ENCODE measurements at regions not wholly inside any gene's neighbourhood (a gene's known extent, or its start where the extent isn't known, plus 50 kb on each side); places are given as distances from the start of the nearest gene placed in this dataset.
"Not testable (repeated sequence)": the region's sequence is repeated elsewhere in the genome, so short reads cannot be mapped to it uniquely, and the experiment has no call there.

GRCh38 chr5:153365547-153365946 lies 124.9 kb upstream of the GRIA1 start:
- no peaks in the 10 kb centered on the region for H3K4me1 Mint-ChIP-seq
- no peak overlapping the region for H3K27ac Mint-ChIP-seq

GRCh38 chr5:153367466-153367865 lies 123.0 kb upstream of the GRIA1 start:
- DNase-seq = no peak
- H3K4me1 Mint-ChIP-seq = no peaks in the 10 kb centered on the region
- no peak overlapping the region for H3K4me3 Mint-ChIP-seq
- no peaks in the 10 kb centered on the region for H3K36me3 Mint-ChIP-seq
- peaks cover 0 to 9% (median 4%) of the 10 kb centered on the region in 7 donors for H3K9me3 Mint-ChIP-seq
- ATAC-seq (ENCODE audit: low read depth in 2 of 2) = no peak
- H3K27ac Mint-ChIP-seq = no peak overlapping the region
- H3K27me3 Mint-ChIP-seq = no peaks in the 10 kb centered on the region

More at GRCh38 chr5:153365547-153365946, 124.9 kb upstream of the GRIA1 start:
- Mint-ChIP-seq H3K27me3 (no peaks in the 10 kb centered on the region), H3K9me3 (peaks cover 0 to 9% (median 2%) of the 10 kb centered on the region in 7 donors), H3K36me3 (no peaks in the 10 kb centered on the region), H3K4me3 (no peak overlapping the region)
- ATAC-seq (ENCODE audit: low read depth in 2 of 2) (no peak), DNase-seq (no peak)

DNA sequence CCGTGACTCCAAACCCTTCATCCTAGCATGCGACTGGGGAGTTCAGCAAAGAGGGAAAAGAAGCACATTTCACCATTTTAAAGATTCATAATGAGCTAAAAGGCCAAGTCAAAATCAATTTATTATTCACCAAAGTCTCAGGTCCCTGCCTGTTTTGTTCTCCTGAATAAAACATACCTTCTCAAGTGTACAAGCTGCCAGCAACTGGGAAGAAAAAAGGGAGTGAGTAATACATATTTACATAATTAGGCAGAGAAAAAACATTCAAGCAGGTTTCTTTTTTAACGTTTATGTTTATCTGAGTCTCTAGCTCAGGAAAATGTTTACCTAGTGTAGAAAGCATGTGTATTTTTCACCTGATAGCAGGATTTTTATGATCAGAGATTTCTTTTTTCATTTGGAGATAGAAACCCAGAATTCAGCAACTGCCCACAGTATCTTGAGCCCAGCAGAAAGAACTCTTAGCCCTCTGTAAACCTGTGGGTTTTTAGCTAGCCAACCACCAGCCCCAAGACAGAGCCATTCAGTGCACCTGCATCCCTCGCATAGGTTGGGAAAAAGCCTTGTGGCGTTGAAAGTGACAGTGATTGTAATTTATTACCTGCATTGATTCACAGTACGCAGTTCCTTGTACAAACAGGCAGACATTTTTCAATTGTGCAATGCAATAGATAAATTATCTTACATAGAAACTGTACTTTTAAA lies 117.9 kb upstream of the GRIA1 start:
- ATAC-seq (ENCODE audit: low read depth in 2 of 2) (no peak), DNase-seq (no peak)
- H3K4me1 Mint-ChIP-seq = no peaks in the 10 kb centered on the region
- H3K27ac Mint-ChIP-seq = no peak overlapping the region
- H3K4me3 Mint-ChIP-seq = no peak overlapping the region
- no peaks in the 10 kb centered on the region for H3K27me3 Mint-ChIP-seq
- H3K9me3 Mint-ChIP-seq = peaks cover 0 to 9% (median 3%) of the 10 kb centered on the region in 7 donors
- H3K36me3 Mint-ChIP-seq = no peaks in the 10 kb centered on the region

GRCh38 chr5:153373130-153373498 lies 117.4 kb upstream of the GRIA1 start:
- peaks cover 0 to 10% (median 2%) of the 10 kb centered on the region in 7 donors for H3K9me3 Mint-ChIP-seq
- no peaks in the 10 kb centered on the region for H3K36me3 Mint-ChIP-seq
- no peaks in the 10 kb centered on the region for H3K4me1 Mint-ChIP-seq
- ATAC-seq (ENCODE audit: low read depth in 2 of 2) (no peak), DNase-seq (no peak)
- H3K4me3 Mint-ChIP-seq = no peak overlapping the region
- no peaks in the 10 kb centered on the region for H3K27me3 Mint-ChIP-seq
- H3K27ac Mint-ChIP-seq = no peak overlapping the region

GRCh38 chr5:153381630-153382029 lies 108.8 kb upstream of the GRIA1 start:
- H3K36me3 Mint-ChIP-seq; H3K27me3 Mint-ChIP-seq; H3K4me3 Mint-ChIP-seq; ATAC-seq (ENCODE audit: low read depth in 2 of 2); H3K4me1 Mint-ChIP-seq; DNase-seq; H3K27ac Mint-ChIP-seq: not testable (repeated sequence)
- H3K9me3 Mint-ChIP-seq = peaks cover 4 to 12% (median 9%) of the 10 kb centered on the region in 7 donors

GRCh38 chr5:153390569-153390968 lies 99.9 kb upstream of the GRIA1 start:
- ATAC-seq (ENCODE audit: low read depth in 2 of 2) (no peak), DNase-seq (no peak)
- Mint-ChIP-seq H3K9me3 (peaks cover 0 to 8% (median 4%) of the 10 kb centered on the region in 7 donors), H3K36me3 (no peaks in the 10 kb centered on the region), H3K4me1 (no peaks in the 10 kb centered on the region), H3K4me3 (no peak overlapping the region), H3K27me3 (no peaks in the 10 kb centered on the region), H3K27ac (no peak overlapping the region)

- Mint-ChIP-seq H3K27ac (no peak overlapping the region), H3K4me3 (no peak overlapping the region)
- no peak for ATAC-seq (ENCODE audit: low read depth in 2 of 2)
These were observed 90.9 kb upstream of the GRIA1 start for GRCh38 chr5:153399595-153399994.

DNA sequence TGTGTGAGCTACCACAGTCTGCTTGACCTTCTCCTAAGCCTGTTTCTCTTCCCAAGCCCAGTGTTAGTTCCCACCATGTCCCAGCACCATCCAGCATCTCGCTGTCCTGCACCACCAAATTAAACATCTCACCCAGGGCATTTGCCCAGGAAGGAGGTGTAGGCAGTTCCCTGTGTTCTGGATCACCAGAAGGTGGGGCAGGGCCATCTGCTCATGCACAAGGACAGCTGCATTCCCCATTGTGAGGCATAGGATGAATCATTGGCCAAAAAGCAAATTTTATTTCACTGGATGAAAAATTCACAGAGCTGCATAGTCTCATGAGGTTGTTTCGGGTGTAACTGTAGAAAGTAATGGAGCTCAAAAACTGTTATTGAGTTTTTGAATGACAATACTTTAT lies 89.5 kb upstream of the GRIA1 start:
- H3K4me1 Mint-ChIP-seq = no peaks in the 10 kb centered on the region
- ATAC-seq (ENCODE audit: low read depth in 2 of 2) (no peak), DNase-seq (no peak)
- no peaks in the 10 kb centered on the region for H3K36me3 Mint-ChIP-seq
- no peak overlapping the region for H3K4me3 Mint-ChIP-seq
- peaks cover 0 to 5% (median 0%) of the 10 kb centered on the region in 3 donors for H3K27me3 Mint-ChIP-seq
- H3K27ac Mint-ChIP-seq = no peak overlapping the region
- peaks cover 0 to 8% (median under 1%) of the 10 kb centered on the region in 7 donors for H3K9me3 Mint-ChIP-seq

More at GRCh38 chr5:153399595-153399994, 90.9 kb upstream of the GRIA1 start:
- Mint-ChIP-seq H3K36me3 (no peaks in the 10 kb centered on the region), H3K9me3 (peaks cover 0 to 7% (median 0%) of the 10 kb centered on the region in 7 donors), H3K4me1 (no peaks in the 10 kb centered on the region), H3K27me3 (peaks cover 0 to 5% (median 0%) of the 10 kb centered on the region in 3 donors)
- no peak for DNase-seq

DNA sequence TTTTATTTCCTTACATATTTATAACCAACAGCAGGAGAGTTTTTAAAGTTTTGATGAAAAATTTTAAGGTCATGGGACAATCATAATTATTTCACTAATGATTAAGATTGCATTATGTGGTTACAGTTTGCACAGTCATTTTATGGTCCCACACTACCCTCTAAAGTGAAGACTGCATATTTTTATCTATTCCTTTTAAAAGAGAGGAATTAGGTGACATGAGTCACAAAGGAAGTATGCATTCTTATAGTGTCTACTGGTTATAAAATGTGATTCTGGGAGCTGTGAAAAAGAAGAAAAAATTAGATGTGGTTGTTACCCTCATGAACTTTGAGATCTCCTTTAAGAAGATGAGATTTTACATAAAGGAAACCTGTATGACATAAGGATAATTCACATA lies 87.9 kb upstream of the GRIA1 start:
- Mint-ChIP-seq H3K36me3 (no peaks in the 10 kb centered on the region), H3K4me3 (no peak overlapping the region), H3K27me3 (peaks cover 0 to 5% (median 0%) of the 10 kb centered on the region in 3 donors), H3K27ac (no peak overlapping the region), H3K4me1 (no peaks in the 10 kb centered on the region), H3K9me3 (peaks cover 0 to 11% (median 2%) of the 10 kb centered on the region in 7 donors)
- DNase-seq = no peak
- ATAC-seq (ENCODE audit: low read depth in 2 of 2) = no peak

DNA sequence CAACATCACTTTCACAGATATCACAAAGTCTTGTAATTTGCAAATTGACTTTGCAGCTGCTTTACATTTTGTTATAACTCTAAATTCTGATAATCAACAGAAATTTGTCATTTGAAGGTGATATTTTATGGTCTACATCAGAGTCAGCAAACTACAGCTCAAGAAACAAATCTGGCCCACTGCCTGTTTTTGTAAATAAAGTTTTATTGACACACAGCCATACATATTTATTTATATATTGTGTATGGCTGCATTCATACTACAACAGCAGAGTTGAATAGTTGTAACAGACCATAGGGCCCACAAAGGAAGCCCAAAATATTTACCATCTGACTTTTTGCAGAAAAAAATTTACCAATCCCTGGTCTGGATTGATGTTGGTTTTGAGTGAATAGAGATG lies 87.0 kb upstream of the GRIA1 start:
- Mint-ChIP-seq H3K36me3 (no peaks in the 10 kb centered on the region), H3K27ac (no peak overlapping the region), H3K4me1 (no peaks in the 10 kb centered on the region), H3K9me3 (peaks cover 0 to 11% (median 2%) of the 10 kb centered on the region in 7 donors), H3K27me3 (no peaks in the 10 kb centered on the region), H3K4me3 (no peak overlapping the region)
- no peak for ATAC-seq (ENCODE audit: low read depth in 2 of 2)
- DNase-seq = no peak

DNA sequence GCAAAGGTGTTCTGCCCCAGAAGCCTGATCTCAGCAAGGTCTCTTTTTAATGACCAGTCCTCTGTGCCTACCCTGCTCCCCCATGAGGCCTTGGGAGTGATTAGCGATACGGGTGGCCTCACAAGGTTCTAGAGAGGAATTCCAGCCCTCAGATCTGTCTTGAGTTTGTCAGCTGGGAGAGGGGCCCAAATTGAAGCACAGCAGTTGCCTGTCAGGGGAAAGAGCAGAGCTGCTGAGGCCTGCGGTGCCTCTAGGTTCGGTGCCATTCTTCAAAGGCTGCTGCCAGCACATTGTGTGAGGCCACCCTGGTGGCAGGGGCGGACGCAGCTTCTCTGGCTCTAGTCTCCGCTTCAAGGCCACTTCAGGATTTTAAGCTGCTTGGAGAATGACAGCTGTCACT lies 85.7 kb upstream of the GRIA1 start:
- ATAC-seq (ENCODE audit: low read depth in 2 of 2) = no peak
- Mint-ChIP-seq H3K4me3 (no peak overlapping the region), H3K36me3 (no peaks in the 10 kb centered on the region), H3K27me3 (no peaks in the 10 kb centered on the region), H3K4me1 (no peaks in the 10 kb centered on the region), H3K9me3 (peaks cover 0 to 9% (median 2%) of the 10 kb centered on the region in 7 donors), H3K27ac (no peak overlapping the region)
- DNase-seq = no peak

DNA sequence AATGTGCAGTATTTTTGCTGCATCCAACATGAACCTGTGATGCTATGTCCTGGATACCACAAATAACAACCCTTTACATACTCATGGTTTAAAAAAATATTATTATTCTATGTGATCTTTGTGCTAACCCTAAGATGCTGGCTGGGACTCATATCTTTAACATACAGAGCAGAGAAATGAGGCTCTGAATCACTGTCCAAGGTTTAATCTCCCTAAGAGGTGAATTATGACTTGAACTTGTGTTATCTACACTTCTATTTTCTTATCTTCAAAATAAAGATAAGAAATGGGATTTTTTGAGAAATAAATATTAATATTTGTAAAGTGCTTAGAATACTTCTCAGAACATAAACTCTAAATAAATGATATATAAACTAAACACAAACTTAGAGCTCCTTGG lies 68.8 kb upstream of the GRIA1 start:
- Mint-ChIP-seq H3K27me3 (no peaks in the 10 kb centered on the region), H3K4me1 (no peaks in the 10 kb centered on the region), H3K4me3 (no peak overlapping the region), H3K9me3 (peaks cover 0 to 4% (median 2%) of the 10 kb centered on the region in 7 donors), H3K27ac (no peak overlapping the region), H3K36me3 (no peaks in the 10 kb centered on the region)
- DNase-seq (no peak), ATAC-seq (ENCODE audit: low read depth in 2 of 2) (no peak)

DNA sequence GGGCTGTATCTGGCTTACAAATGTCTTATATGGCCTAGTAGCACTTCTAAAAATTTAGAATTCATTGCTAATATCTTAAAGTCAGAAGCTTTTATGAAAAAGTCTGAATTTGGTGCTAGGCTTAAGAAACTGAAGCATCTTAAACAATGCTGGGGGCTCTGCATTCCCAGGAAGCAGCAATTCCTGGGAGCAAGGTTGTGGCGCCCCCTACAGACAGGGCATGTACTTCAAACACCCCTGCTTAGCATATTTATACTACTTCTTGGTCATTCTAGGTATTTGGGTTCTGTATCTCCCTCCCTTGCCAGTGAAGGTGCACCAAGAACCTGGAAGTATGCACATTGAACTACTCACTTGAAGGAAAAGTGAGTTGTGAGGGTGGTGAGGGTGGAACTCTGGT lies 64.6 kb upstream of the GRIA1 start:
- Mint-ChIP-seq H3K27ac (no peak overlapping the region), H3K36me3 (no peaks in the 10 kb centered on the region), H3K9me3 (peaks cover 0 to 5% (median 2%) of the 10 kb centered on the region in 7 donors), H3K4me1 (no peaks in the 10 kb centered on the region), H3K4me3 (no peak overlapping the region), H3K27me3 (no peaks in the 10 kb centered on the region)
- DNase-seq (no peak), ATAC-seq (ENCODE audit: low read depth in 2 of 2) (no peak)

DNA sequence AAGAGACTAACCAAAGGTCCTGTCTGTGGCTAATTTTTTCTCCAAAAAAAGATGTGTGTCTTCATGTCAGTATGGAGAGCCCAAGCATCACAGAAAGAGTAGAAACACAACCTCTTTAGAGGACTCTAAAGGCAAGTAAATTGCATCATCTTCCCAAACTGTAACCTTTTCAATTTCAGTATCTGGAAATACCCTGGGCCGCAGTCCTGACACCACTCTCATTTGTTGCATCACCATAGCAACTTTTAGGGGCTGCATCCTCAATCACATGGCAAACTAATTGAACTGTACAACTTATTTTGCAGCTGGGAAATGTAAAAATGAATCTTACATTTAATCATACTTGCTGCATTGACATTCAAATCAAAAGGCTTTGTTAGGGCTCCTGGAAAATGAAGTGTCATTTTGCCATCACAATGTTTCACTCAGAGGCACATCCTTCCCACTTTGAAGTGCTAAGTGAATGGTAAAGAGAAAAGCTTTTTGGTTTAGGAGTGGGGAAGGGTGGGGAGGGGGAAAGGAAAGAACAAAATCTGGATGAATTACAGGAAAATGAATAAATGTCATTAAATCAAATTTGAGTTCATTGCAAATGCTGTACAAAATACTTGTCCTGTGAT lies 60.6 kb upstream of the GRIA1 start:
- Mint-ChIP-seq H3K36me3 (no peaks in the 10 kb centered on the region), H3K4me1 (no peaks in the 10 kb centered on the region), H3K27me3 (no peaks in the 10 kb centered on the region), H3K27ac (no peak overlapping the region), H3K9me3 (peaks cover 0 to 5% (median 2%) of the 10 kb centered on the region in 7 donors), H3K4me3 (no peak overlapping the region)
- DNase-seq (no peak), ATAC-seq (ENCODE audit: low read depth in 2 of 2) (no peak)

Measured in naive B cell (primary cell).